H1 (cell line): ENCODE measurements at regions not wholly inside any gene's neighbourhood (a gene's known extent, or its start where the extent isn't known, plus 50 kb on each side); places are given as distances from the start of the nearest gene placed in this dataset.

Experiments used
- BRCA1 ChIP-seq: IDR thresholded peaks from 2 replicates; pipeline ENCODE4 v1.6.1; 2012; ENCODE audit warnings: low read depth, low read length, improper control_type of control experiment
- CBX8 ChIP-seq: fragments of 300-800, 300-1000 bp; sonication (generic); IDR thresholded peaks from 2 replicates; pipeline ENCODE4 v1.7.1; 2016; ENCODE audit warnings: low read depth, low read length, borderline replicate concordance
- JUND ChIP-seq: IDR thresholded peaks from 2 replicates; pipeline ENCODE4 v1.6.1; 2011; ENCODE audit warnings: mild to moderate bottlenecking, improper control_type of control experiment, low read length
- NANOG ChIP-seq: IDR thresholded peaks from 2 replicates; pipeline ENCODE4 v1.6.1; 2011; ENCODE audit warnings: low read length, low read depth, mild to moderate bottlenecking, inconsistent platforms; ENCODE audit not compliant: insufficient read depth, poor library complexity, severe bottlenecking
- POLR2AphosphoS5 ChIP-seq: IDR thresholded peaks from 2 replicates; pipeline ENCODE4 v1.6.1; 2011; ENCODE audit warnings: low read depth, low read length
- TCF12 ChIP-seq: IDR thresholded peaks from 2 replicates; pipeline ENCODE4 v1.6.1; 2011; ENCODE audit warnings: low read depth, mild to moderate bottlenecking, low read length

- TF ChIP-seq TCF12 = no peak
- TF ChIP-seq CBX8 = no peak
- TF ChIP-seq NANOG = no peak
- no peak for TF ChIP-seq BRCA1
- no peak for TF ChIP-seq JUND
- TF ChIP-seq POLR2AphosphoS5 = no peak
Measured at GRCh38 chr16:85350146-85350728, 238.0 kb upstream of the CIBAR2 start (continued).
